SK-N-SH treated with all-trans-retinoic acid at 6 μM for 48 hours (cell line): ENCODE measurements at regions not wholly inside any gene's neighbourhood (a gene's known extent, or its start where the extent isn't known, plus 50 kb on each side); places are given as distances from the start of the nearest gene placed in this dataset.

Source experiments
- CREB5 ChIP-seq: fragments of 250-450 bp; sonication (Bioruptor Pico); IDR thresholded peaks from 2 replicates; pipeline ENCODE4 v1.5.1; 2020; ENCODE audit warnings: low read depth, mild to moderate bottlenecking, moderate library complexity
- CSDC2 ChIP-seq: fragments of 250-450 bp; sonication (Bioruptor Pico); IDR thresholded peaks from 2 replicates; pipeline ENCODE4 v1.5.0; 2020; ENCODE audit warnings: mild to moderate bottlenecking, moderate library complexity
- ISL1 ChIP-seq: fragments of 250-450 bp; sonication (Bioruptor Pico); IDR thresholded peaks from 2 replicates; pipeline ENCODE4 v2.1.2; 2022; ENCODE audit warnings: mild to moderate bottlenecking, moderate library complexity
- PPARA ChIP-seq: fragments of 250-450 bp; sonication (Bioruptor Pico); IDR thresholded peaks from 2 replicates; pipeline ENCODE4 v1.5.0; 2020; ENCODE audit warnings: mild to moderate bottlenecking, borderline replicate concordance
- TCF4 ChIP-seq: fragments of 250-450 bp; sonication (Bioruptor Pico); IDR thresholded peaks from 2 replicates; pipeline ENCODE4 v1.8.0; 2021; ENCODE audit warnings: mild to moderate bottlenecking, moderate library complexity, borderline replicate concordance
- TOX ChIP-seq: fragments of 250-450 bp; sonication (Bioruptor Pico); IDR thresholded peaks from 2 replicates; pipeline ENCODE4 v1.8.0; 2021; ENCODE audit warnings: mild to moderate bottlenecking, moderate library complexity, borderline replicate concordance
- ZC3H10 ChIP-seq: fragments of 250-450 bp; sonication (Bioruptor Pico); IDR thresholded peaks from 2 replicates; pipeline ENCODE4 v1.5.1; 2021; ENCODE audit warnings: mild to moderate bottlenecking, moderate library complexity
- ZFP3 ChIP-seq: fragments of 250-450 bp; sonication (Bioruptor Pico); IDR thresholded peaks from 2 replicates; pipeline ENCODE4 v1.5.0; 2020; ENCODE audit warnings: mild to moderate bottlenecking, moderate library complexity
- ZNF565 ChIP-seq: fragments of 450-650 bp; formaldehyde crosslinking; conservative IDR thresholded peaks from 2 replicates; pipeline ENCODE4 v1.5.0; 2020; ENCODE audit warnings: low read depth, mild to moderate bottlenecking, moderate library complexity
- TF ChIP-seq, protein P1 (sequence below): fragments of 250-450 bp; sonication (Bioruptor Pico); IDR thresholded peaks from 2 replicates; pipeline ENCODE4 v1.8.0; 2020; ENCODE audit warnings: mild to moderate bottlenecking, moderate library complexity, borderline replicate concordance

GRCh38 chr4:81684352-81684751, 212.6 kb upstream of the RASGEF1B start:
- TF ChIP-seq, protein P1, sequence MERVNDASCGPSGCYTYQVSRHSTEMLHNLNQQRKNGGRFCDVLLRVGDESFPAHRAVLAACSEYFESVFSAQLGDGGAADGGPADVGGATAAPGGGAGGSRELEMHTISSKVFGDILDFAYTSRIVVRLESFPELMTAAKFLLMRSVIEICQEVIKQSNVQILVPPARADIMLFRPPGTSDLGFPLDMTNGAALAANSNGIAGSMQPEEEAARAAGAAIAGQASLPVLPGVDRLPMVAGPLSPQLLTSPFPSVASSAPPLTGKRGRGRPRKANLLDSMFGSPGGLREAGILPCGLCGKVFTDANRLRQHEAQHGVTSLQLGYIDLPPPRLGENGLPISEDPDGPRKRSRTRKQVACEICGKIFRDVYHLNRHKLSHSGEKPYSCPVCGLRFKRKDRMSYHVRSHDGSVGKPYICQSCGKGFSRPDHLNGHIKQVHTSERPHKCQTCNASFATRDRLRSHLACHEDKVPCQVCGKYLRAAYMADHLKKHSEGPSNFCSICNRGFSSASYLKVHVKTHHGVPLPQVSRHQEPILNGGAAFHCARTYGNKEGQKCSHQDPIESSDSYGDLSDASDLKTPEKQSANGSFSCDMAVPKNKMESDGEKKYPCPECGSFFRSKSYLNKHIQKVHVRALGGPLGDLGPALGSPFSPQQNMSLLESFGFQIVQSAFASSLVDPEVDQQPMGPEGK = no peak
- TF ChIP-seq CSDC2 (no peak), ZFP3 (CRISPR knock-in tag) (no peak), ZNF565 (CRISPR knock-in tag) (no peak), PPARA (no peak), ZC3H10 (CRISPR knock-in tag) (no peak), TOX (CRISPR knock-in tag) (no peak), ISL1 (CRISPR knock-in tag) (no peak), TCF4 (CRISPR knock-in tag) (no peak), CREB5 (no peak)
